ENCODE measurements at regions not wholly inside any gene's neighbourhood (a gene's known extent, or its start where the extent isn't known, plus 50 kb on each side); places are given as distances from the start of the nearest gene placed in this dataset.

GRCh38 chr7:110187877-110188554 is 902.9 kb upstream of the LRRN3 start:
- Histone ChIP-seq H3K9me3 (ENCODE audit: control insufficient read depth in 4 of 4, insufficient read depth in 3 of 4, low read length in 3 of 4) (peaks cover 0 to 2% (median 0%) of the 10 kb centered on the region in 4 donors), H3K27me3 (ENCODE audit: control insufficient read depth in 3 of 3, insufficient read depth in 3 of 3, low read length in 2 of 3) (no peaks in the 10 kb centered on the region), H3K36me3 (ENCODE audit: control insufficient read depth in 4 of 4, insufficient read depth in 4 of 4, low read length in 4 of 4) (no peaks in the 10 kb centered on the region), H3K27ac (ENCODE audit: low read depth in 1 of 2, low read length in 1 of 2) (no peak overlapping the region), H3K9ac (ENCODE audit: insufficient read depth in 1 of 2, low read length in 2 of 2) (no peak overlapping the region), H3K4me3 (no peak overlapping the region), H3K4me1 (ENCODE audit: control insufficient read depth in 5 of 5, insufficient read depth in 5 of 5, low read length in 5 of 5) (no peaks in the 10 kb centered on the region)
- TF ChIP-seq, protein P1, sequence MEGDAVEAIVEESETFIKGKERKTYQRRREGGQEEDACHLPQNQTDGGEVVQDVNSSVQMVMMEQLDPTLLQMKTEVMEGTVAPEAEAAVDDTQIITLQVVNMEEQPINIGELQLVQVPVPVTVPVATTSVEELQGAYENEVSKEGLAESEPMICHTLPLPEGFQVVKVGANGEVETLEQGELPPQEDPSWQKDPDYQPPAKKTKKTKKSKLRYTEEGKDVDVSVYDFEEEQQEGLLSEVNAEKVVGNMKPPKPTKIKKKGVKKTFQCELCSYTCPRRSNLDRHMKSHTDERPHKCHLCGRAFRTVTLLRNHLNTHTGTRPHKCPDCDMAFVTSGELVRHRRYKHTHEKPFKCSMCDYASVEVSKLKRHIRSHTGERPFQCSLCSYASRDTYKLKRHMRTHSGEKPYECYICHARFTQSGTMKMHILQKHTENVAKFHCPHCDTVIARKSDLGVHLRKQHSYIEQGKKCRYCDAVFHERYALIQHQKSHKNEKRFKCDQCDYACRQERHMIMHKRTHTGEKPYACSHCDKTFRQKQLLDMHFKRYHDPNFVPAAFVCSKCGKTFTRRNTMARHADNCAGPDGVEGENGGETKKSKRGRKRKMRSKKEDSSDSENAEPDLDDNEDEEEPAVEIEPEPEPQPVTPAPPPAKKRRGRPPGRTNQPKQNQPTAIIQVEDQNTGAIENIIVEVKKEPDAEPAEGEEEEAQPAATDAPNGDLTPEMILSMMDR (IDR thresholded peaks at IDR 0.05; ENCODE audit: control extremely low read depth, extremely low read depth): no peak
- DNase-seq (no peak), ATAC-seq (ENCODE audit: insufficient read depth, low FRiP score) (no peak)
- 75 to 86% methylated on average over 3 of the region's 3 CpGs for WGBS, 2 donors

DNA sequence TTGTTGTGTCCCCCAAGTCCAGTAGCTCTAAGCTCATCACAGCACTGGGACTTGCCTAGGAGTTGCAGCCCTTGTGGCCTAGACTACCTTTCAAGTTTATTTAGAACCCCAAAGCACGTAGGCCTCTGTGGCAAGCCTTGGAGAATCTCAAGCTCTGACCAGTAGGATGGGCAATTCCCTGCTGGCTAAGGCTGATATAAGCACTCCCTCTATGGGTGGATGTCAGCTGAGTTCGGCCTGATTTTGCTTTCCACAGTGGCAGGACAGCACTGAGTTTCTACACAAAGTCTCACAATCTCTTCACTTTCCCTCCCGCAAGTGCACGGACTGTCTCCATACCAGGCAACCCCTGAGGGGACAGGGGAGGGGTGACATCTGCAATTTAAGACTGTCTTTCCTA is 886.4 kb upstream of the LRRN3 start:
- DNase-seq: peak in 1 of 3 donors; percentile 7

DNA sequence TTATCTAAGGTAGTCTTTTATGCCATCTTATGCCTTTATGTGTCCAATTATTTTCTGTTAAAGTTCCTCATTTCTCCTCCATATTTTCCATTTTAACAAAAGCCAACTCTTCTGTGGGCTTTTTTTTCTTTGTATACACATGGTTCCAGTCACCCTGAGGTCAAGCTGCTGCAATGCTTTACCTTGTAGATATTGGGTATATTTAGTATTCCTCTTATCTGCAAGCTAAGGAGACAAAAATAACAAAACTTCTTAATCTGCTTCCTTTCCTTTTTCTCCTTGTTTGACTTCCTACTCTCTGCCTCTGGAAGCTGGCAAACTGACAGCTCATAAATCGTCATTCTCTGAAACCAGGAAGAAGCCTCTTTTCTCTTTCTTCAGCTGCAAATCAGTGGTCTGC is 885.0 kb upstream of the LRRN3 start:
- 15 to 29% methylated on average over 1 of the region's 1 CpG for WGBS, 2 donors
- no peaks in the 10 kb centered on the region for H3K27me3 ChIP-seq (ENCODE audit: control insufficient read depth in 3 of 3, insufficient read depth in 3 of 3, low read length in 2 of 3)

More for the DNA sequence above, 886.4 kb upstream of the LRRN3 start:
- Histone ChIP-seq H3K27ac (ENCODE audit: low read depth in 1 of 2, low read length in 1 of 2) (no peak overlapping the region), H3K36me3 (ENCODE audit: control insufficient read depth in 4 of 4, insufficient read depth in 4 of 4, low read length in 4 of 4) (no peaks in the 10 kb centered on the region), H3K9ac (ENCODE audit: insufficient read depth in 1 of 2, low read length in 2 of 2) (no peak overlapping the region), H3K4me1 (ENCODE audit: control insufficient read depth in 5 of 5, insufficient read depth in 5 of 5, low read length in 5 of 5) (no peaks in the 10 kb centered on the region), H3K9me3 (ENCODE audit: control insufficient read depth in 4 of 4, insufficient read depth in 3 of 4, low read length in 3 of 4) (no peaks in the 10 kb centered on the region), H3K27me3 (ENCODE audit: control insufficient read depth in 3 of 3, insufficient read depth in 3 of 3, low read length in 2 of 3) (no peaks in the 10 kb centered on the region), H3K4me3 (no peak overlapping the region)
- no peak for ATAC-seq (ENCODE audit: insufficient read depth, low FRiP score)
- TF ChIP-seq, protein P1 (IDR thresholded peaks at IDR 0.05; ENCODE audit: control extremely low read depth, extremely low read depth): no peak
- WGBS, 2 donors: 80 to 87% methylated on average over 4 of the region's 4 CpGs

More for the DNA sequence above, 885.0 kb upstream of the LRRN3 start:
- DNase-seq (peak in 2 of 3 donors; percentile 3 to 10), ATAC-seq (ENCODE audit: insufficient read depth, low FRiP score) (no peak)
- no peaks in the 10 kb centered on the region for H3K4me1 ChIP-seq (ENCODE audit: control insufficient read depth in 5 of 5, insufficient read depth in 5 of 5, low read length in 5 of 5)
- H3K36me3 ChIP-seq (ENCODE audit: control insufficient read depth in 4 of 4, insufficient read depth in 4 of 4, low read length in 4 of 4): no peaks in the 10 kb centered on the region
- H3K4me3 ChIP-seq: no peak overlapping the region
- H3K27ac ChIP-seq (ENCODE audit: low read depth in 1 of 2, low read length in 1 of 2): no peak overlapping the region
- TF ChIP-seq, protein P1 (IDR thresholded peaks at IDR 0.05; ENCODE audit: control extremely low read depth, extremely low read depth): no peak
- no peak overlapping the region for H3K9ac ChIP-seq (ENCODE audit: insufficient read depth in 1 of 2, low read length in 2 of 2)
- no peaks in the 10 kb centered on the region for H3K9me3 ChIP-seq (ENCODE audit: control insufficient read depth in 4 of 4, insufficient read depth in 3 of 4, low read length in 3 of 4)
